ENCODE measurements at regions not wholly inside any gene's neighbourhood (a gene's known extent, or its start where the extent isn't known, plus 50 kb on each side); places are given as distances from the start of the nearest gene placed in this dataset.

GRCh38 chr1:54497338-54497737, 50.7 kb upstream of the ACOT11 start:
- TF ChIP-seq CTCF (IDR thresholded peaks at IDR 0.05): no peak
- TF ChIP-seq POLR2A (IDR thresholded peaks at IDR 0.05): no peak
- Histone ChIP-seq H3K4me3 (no peak overlapping the region), H3K27me3 (no peaks in the 10 kb centered on the region), H3K4me1 (peaks cover 16% of the 10 kb centered on the region), H3K36me3 (replicated peaks in 1 of 2; ENCODE audit: insufficient read depth in 1 of 2, low read depth in 2 of 2) (no peaks in the 10 kb centered on the region), H3K9me3 (no peaks in the 10 kb centered on the region), H3K27ac (no peak overlapping the region)
- DNase-seq (no peak), ATAC-seq (no peak)
- WGBS, 2 donors: 84% methylated on average over 6 of the region's 6 CpGs
- intact Hi-C loops (cut with DNase I): loop anchor here (10.0 kb wide), 1 partner anchor 193 kb away; no protein-coding TSS in a partner anchor

GRCh38 chr1:54495954-54496353, 52.1 kb upstream of the ACOT11 start:
- no peak for DNase-seq
- ATAC-seq: no peak
- H3K27ac ChIP-seq: no peak overlapping the region
- no peak overlapping the region for H3K4me3 ChIP-seq
- WGBS, 2 donors: 77 to 88% methylated on average over 7 of the region's 7 CpGs
- H3K4me1 ChIP-seq: peaks cover 16% of the 10 kb centered on the region
- H3K36me3 ChIP-seq (replicated peaks in 1 of 2; ENCODE audit: insufficient read depth in 1 of 2, low read depth in 2 of 2): no peaks in the 10 kb centered on the region
- H3K9me3 ChIP-seq: no peaks in the 10 kb centered on the region
- TF ChIP-seq POLR2A (IDR thresholded peaks at IDR 0.05): no peak
- no peak for TF ChIP-seq CTCF (IDR thresholded peaks at IDR 0.05)
- no peaks in the 10 kb centered on the region for H3K27me3 ChIP-seq
- intact Hi-C loops (cut with DNase I): loop anchor here (10.0 kb wide), 1 partner anchor 191 kb away; no protein-coding TSS in a partner anchor

- H3K4me1 ChIP-seq: peaks cover 8% of the 10 kb centered on the region
- H3K36me3 ChIP-seq (replicated peaks in 1 of 2; ENCODE audit: insufficient read depth in 1 of 2, low read depth in 2 of 2): no peaks in the 10 kb centered on the region
- H3K9me3 ChIP-seq: no peaks in the 10 kb centered on the region
- WGBS, 2 donors: 86 to 94% methylated on average over 2 of the region's 2 CpGs
- no peaks in the 10 kb centered on the region for H3K27me3 ChIP-seq
- intact Hi-C loops (cut with DNase I): loop anchor here (5.0 to 10.0 kb wide), 3 partner anchors 91 to 376 kb away; no protein-coding TSS in a partner anchor
- DNase-seq (no peak), ATAC-seq (no peak)
- TF ChIP-seq POLR2A (IDR thresholded peaks at IDR 0.05): no peak
- no peak for TF ChIP-seq CTCF (IDR thresholded peaks at IDR 0.05)
- no peak overlapping the region for H3K27ac ChIP-seq
- H3K4me3 ChIP-seq: no peak overlapping the region
Observed at GRCh38 chr1:54493608-54494007, 54.4 kb upstream of the ACOT11 start.

- Histone ChIP-seq H3K9me3 (no peaks in the 10 kb centered on the region), H3K27me3 (no peaks in the 10 kb centered on the region), H3K36me3 (replicated peaks in 1 of 2; ENCODE audit: insufficient read depth in 1 of 2, low read depth in 2 of 2) (no peaks in the 10 kb centered on the region), H3K4me3 (no peak overlapping the region), H3K27ac (no peak overlapping the region), H3K4me1 (peaks cover 20% of the 10 kb centered on the region)
- intact Hi-C loops (cut with DNase I): loop anchor here (5.0 to 10.0 kb wide), 3 partner anchors 88 to 373 kb away; no protein-coding TSS in a partner anchor
- TF ChIP-seq POLR2A (IDR thresholded peaks at IDR 0.05): no peak
- no peak for TF ChIP-seq CTCF (IDR thresholded peaks at IDR 0.05)
- ATAC-seq (no peak), DNase-seq (peak in 3 of 4 donors; percentile 24 to 43 (median 32))
- 16 to 31% methylated on average over 13 to 17 of the region's 22 CpGs for WGBS, 2 donors
Observed at GRCh38 chr1:54490361-54491248, 57.4 kb upstream of the ACOT11 start.
